Testis (tissue), 2 donors: ENCODE measurements at regions not wholly inside any gene's neighbourhood (a gene's known extent, or its start where the extent isn't known, plus 50 kb on each side); places are given as distances from the start of the nearest gene placed in this dataset.

Experiments
- DNase-seq: peaks from one replicate; pipeline ENCODE4 v3.0.0-alpha.2; 2019
- H3K27ac ChIP-seq, 2 donors: fragments of 200-600 bp; sonication (generic); one replicate each; pipeline ENCODE4 v1.5.1; 2019
- H3K27me3 ChIP-seq: fragments of 200-600 bp; sonication (generic); one replicate; pipeline ENCODE4 v1.5.1; 2019
- H3K36me3 ChIP-seq: fragments of 200-600 bp; sonication (generic); one replicate; pipeline ENCODE4 v1.5.1; 2017; ENCODE audit warnings: low read depth; ENCODE audit errors: missing control alignments
- H3K4me1 ChIP-seq: fragments of 200-600 bp; sonication (generic); one replicate; pipeline ENCODE4 v1.5.1; 2019
- H3K4me3 ChIP-seq, 2 donors: fragments of 200-600 bp; sonication (generic); one replicate each; pipeline ENCODE4 v1.5.1; 2017 to 2019
- H3K9me3 ChIP-seq: fragments of 200-600 bp; sonication (generic); one replicate; pipeline ENCODE4 v1.5.1; 2017
- CTCF ChIP-seq, 3 experiments: fragments of 450-650 bp in 2 of 3; fragments of 200-600 bp in 1 of 3; sonication (generic) in 1 of 3; IDR thresholded peaks; one replicate each; pipeline ENCODE4 v1.5.1; 2016 to 2019; ENCODE audit warnings: antibody characterized with exemption in 3 of 3, mild to moderate bottlenecking in 2 of 3, moderate library complexity in 1 of 3
- POLR2A ChIP-seq: fragments of 450-650 bp; IDR thresholded peaks from one replicate; pipeline ENCODE4 v1.6.1; 2017; ENCODE audit warnings: antibody characterized with exemption, mild to moderate bottlenecking, moderate library complexity
- WGBS, 2 donors: methylation state at CpG; one replicate each; pipeline ENCODE4 v1.1.5; 2018; 5-methylcytosine and 5-hydroxymethylcytosine counted together
- intact Hi-C: fragments of 100-400 bp; cut with DNase I; formaldehyde crosslinking; loops from one replicate; pipeline ENCODE4 v1.15.1; 2023; ENCODE audit warnings: low total_unique reads

- Histone ChIP-seq H3K27me3 (no peaks in the 10 kb centered on the region), H3K4me3 (no peak overlapping the region), H3K9me3 (no peaks in the 10 kb centered on the region), H3K27ac (no peak overlapping the region), H3K36me3 (no peaks in the 10 kb centered on the region), H3K4me1 (no peaks in the 10 kb centered on the region)
- WGBS, 2 donors: 60 to 74% methylated on average over 3 of the region's 3 CpGs
- no peak for DNase-seq
- TF ChIP-seq POLR2A (no peak), CTCF (IDR thresholded peaks at IDR 0.05) (no peak)
- intact Hi-C loops: no loop called here
Measured at GRCh38 chr4:185931986-185932385, 120.0 kb upstream of the SORBS2 start.

GRCh38 chr4:185932491-185932890, 120.5 kb upstream of the SORBS2 start:
- H3K4me1 ChIP-seq: no peaks in the 10 kb centered on the region
- TF ChIP-seq CTCF (IDR thresholded peaks at IDR 0.05) (no peak), POLR2A (no peak)
- WGBS, 2 donors: 66 to 68% methylated on average over 5 of the region's 5 CpGs
- H3K27ac ChIP-seq: no peak overlapping the region
- intact Hi-C loops: no loop called here
- H3K27me3 ChIP-seq: no peaks in the 10 kb centered on the region
- H3K4me3 ChIP-seq: no peak overlapping the region
- no peaks in the 10 kb centered on the region for H3K9me3 ChIP-seq
- no peaks in the 10 kb centered on the region for H3K36me3 ChIP-seq
- no peak for DNase-seq

- no peaks in the 10 kb centered on the region for H3K36me3 ChIP-seq
- no peaks in the 10 kb centered on the region for H3K27me3 ChIP-seq
- no peaks in the 10 kb centered on the region for H3K9me3 ChIP-seq
- no peak overlapping the region for H3K4me3 ChIP-seq
- WGBS, 2 donors: 54 to 73% methylated on average over 8 of the region's 8 CpGs
- intact Hi-C loops: no loop called here
- no peak for TF ChIP-seq CTCF (IDR thresholded peaks at IDR 0.05)
- no peak for TF ChIP-seq POLR2A
- no peak overlapping the region for H3K27ac ChIP-seq
- H3K4me1 ChIP-seq: no peaks in the 10 kb centered on the region
- DNase-seq: no peak
Measured at GRCh38 chr4:185933078-185933581, 121.1 kb upstream of the SORBS2 start.

GRCh38 chr4:185936650-185937376, 124.8 kb upstream of the SORBS2 start:
- TF ChIP-seq CTCF (IDR thresholded peaks at IDR 0.05) (no peak), POLR2A (no peak)
- intact Hi-C loops: no loop called here
- no peaks in the 10 kb centered on the region for H3K4me1 ChIP-seq
- H3K36me3 ChIP-seq: no peaks in the 10 kb centered on the region
- no peak overlapping the region for H3K27ac ChIP-seq
- H3K4me3 ChIP-seq: no peak overlapping the region
- no peaks in the 10 kb centered on the region for H3K27me3 ChIP-seq
- 56 to 69% methylated on average over 10 of the region's 10 CpGs for WGBS, 2 donors
- DNase-seq: no peak
- no peaks in the 10 kb centered on the region for H3K9me3 ChIP-seq

- Histone ChIP-seq H3K4me1 (no peaks in the 10 kb centered on the region), H3K9me3 (no peaks in the 10 kb centered on the region), H3K27me3 (no peaks in the 10 kb centered on the region), H3K36me3 (no peaks in the 10 kb centered on the region), H3K4me3 (no peak overlapping the region), H3K27ac (no peak overlapping the region)
- DNase-seq: no peak
- WGBS, 2 donors: 90 to 92% methylated on average over 8 of the region's 8 CpGs
- intact Hi-C loops: no loop called here
- no peak for TF ChIP-seq POLR2A
- no peak for TF ChIP-seq CTCF (IDR thresholded peaks at IDR 0.05)
Measured at GRCh38 chr4:185938654-185939053, 126.7 kb upstream of the SORBS2 start.
